Stimulated activated naive B cell treated with anti-CD40 and anti-IgM and Interleukin-4, amounts not matched to agents 10 μg/mL and 1 μg/mL and 100 μg/mL, for 72 hours (primary cell): ENCODE measurements at regions not wholly inside any gene's neighbourhood (a gene's known extent, or its start where the extent isn't known, plus 50 kb on each side); places are given as distances from the start of the nearest gene placed in this dataset.

Experiments
- ATAC-seq, 2 donors: fragments of 150-1000 bp; cut with Tn5 transposase; replicated peaks; 2 replicates each; pipeline ENCODE4 v1.10.0; 2021; ENCODE audit warnings: moderate library complexity in 1 of 2
- DNase-seq: peaks from one replicate; pipeline ENCODE4 v3.0.0; 2021
- H3K27ac Mint-ChIP-seq: one replicate; pipeline ENCODE4 v1.8.0; 2022; ENCODE audit warnings: mild to moderate bottlenecking, mixed read lengths
- H3K27me3 Mint-ChIP-seq, 2 donors: one replicate each; pipeline ENCODE4 v1.8.0; 2022; ENCODE audit warnings: mixed read lengths in 2 of 2
- H3K36me3 Mint-ChIP-seq, 2 donors: one replicate each; pipeline ENCODE4 v1.8.0; 2022; ENCODE audit warnings: mixed read lengths in 2 of 2, mild to moderate bottlenecking in 1 of 2
- H3K4me1 Mint-ChIP-seq, 2 donors: one replicate each; pipeline ENCODE4 v1.8.0; 2022; ENCODE audit warnings: mixed read lengths in 2 of 2, mild to moderate bottlenecking in 1 of 2
- H3K4me3 Mint-ChIP-seq, 2 donors: one replicate each; pipeline ENCODE4 v1.8.0; 2022; ENCODE audit warnings: mild to moderate bottlenecking in 2 of 2, mixed read lengths in 2 of 2, moderate library complexity in 1 of 2
- H3K9me3 Mint-ChIP-seq, 2 donors: one replicate each; pipeline ENCODE4 v1.8.0; 2022; ENCODE audit warnings: mixed read lengths in 2 of 2, mild to moderate bottlenecking in 1 of 2

- DNase-seq (no peak), ATAC-seq (no peak)
- peaks cover 5 to 7% of the 10 kb centered on the region in 2 donors for H3K4me1 Mint-ChIP-seq
- no peaks in the 10 kb centered on the region for H3K36me3 Mint-ChIP-seq
- no peaks in the 10 kb centered on the region for H3K9me3 Mint-ChIP-seq
- H3K27ac Mint-ChIP-seq: no peak overlapping the region
- no peak overlapping the region for H3K4me3 Mint-ChIP-seq
- H3K27me3 Mint-ChIP-seq: no peaks in the 10 kb centered on the region
Measured at GRCh38 chr9:71632776-71633175, 135.5 kb downstream of the CEMIP2 start.

- ATAC-seq (no peak), DNase-seq (no peak)
- Mint-ChIP-seq H3K9me3 (no peaks in the 10 kb centered on the region), H3K4me3 (no peak overlapping the region), H3K27ac (no peak overlapping the region), H3K4me1 (peaks cover 0 to 3% of the 10 kb centered on the region in 2 donors), H3K27me3 (no peaks in the 10 kb centered on the region), H3K36me3 (no peaks in the 10 kb centered on the region)
Measured at GRCh38 chr9:71630377-71630995, 137.8 kb downstream of the CEMIP2 start.

DNA sequence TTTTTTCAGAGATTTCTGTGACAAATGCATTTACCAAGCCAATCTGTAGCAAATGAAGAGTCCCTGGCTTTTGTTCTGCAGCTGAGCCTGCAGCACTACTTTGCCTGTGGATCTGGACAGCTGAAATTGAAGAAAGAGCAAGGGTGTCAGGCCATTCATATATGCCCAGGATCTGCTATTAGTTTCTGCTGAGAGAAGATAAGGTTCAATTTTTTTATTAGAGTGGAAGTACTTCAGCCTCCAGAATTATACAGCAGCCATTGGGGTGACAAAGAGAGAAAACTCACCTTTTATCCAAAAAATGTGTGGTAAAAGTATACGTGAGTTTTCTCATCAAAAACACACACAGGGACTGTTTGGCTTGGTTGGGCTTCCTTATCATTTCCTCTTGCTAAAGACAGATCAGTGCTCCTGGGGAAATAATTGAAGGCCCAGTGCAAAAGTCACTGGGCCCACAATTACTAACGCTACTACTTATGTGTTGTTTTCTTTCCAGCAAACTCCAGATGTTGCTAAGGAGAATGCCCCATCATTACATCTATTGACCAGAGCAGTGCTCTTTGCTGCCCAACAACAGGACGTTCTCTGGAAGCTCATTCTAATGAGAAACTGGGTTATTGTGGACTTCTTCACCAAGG is 138.6 kb downstream of the CEMIP2 start:
- H3K27ac Mint-ChIP-seq: no peak overlapping the region
- H3K36me3 Mint-ChIP-seq: no peaks in the 10 kb centered on the region
- no peaks in the 10 kb centered on the region for H3K27me3 Mint-ChIP-seq
- H3K4me1 Mint-ChIP-seq: peaks cover 0 to 3% of the 10 kb centered on the region in 2 donors
- no peak overlapping the region for H3K4me3 Mint-ChIP-seq
- no peak for DNase-seq
- H3K9me3 Mint-ChIP-seq: no peaks in the 10 kb centered on the region
- no peak for ATAC-seq

DNA sequence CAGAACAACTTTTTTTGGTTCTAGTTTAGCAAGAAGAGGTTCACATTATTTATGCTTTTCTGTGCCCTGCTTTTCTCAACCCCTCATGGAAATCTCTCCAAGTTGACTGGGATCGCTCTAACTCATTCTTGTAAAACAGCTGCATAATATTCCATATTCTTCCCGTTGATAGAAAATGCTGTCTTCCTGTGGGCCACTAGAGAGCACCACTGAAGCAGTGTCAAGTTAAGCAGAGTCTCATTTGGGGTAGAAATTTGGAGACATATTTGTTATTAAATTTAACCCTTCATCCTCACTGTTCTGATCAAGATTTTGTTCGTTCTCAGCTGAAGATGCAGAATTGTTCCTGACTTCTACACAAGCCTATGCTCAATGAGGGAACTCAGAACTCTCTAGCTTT is 140.1 kb downstream of the CEMIP2 start:
- Mint-ChIP-seq H3K4me3 (no peak overlapping the region), H3K36me3 (no peaks in the 10 kb centered on the region), H3K9me3 (no peaks in the 10 kb centered on the region), H3K4me1 (peaks cover 0 to 3% of the 10 kb centered on the region in 2 donors), H3K27me3 (no peaks in the 10 kb centered on the region), H3K27ac (no peak overlapping the region)
- ATAC-seq (no peak), DNase-seq (no peak)

DNA sequence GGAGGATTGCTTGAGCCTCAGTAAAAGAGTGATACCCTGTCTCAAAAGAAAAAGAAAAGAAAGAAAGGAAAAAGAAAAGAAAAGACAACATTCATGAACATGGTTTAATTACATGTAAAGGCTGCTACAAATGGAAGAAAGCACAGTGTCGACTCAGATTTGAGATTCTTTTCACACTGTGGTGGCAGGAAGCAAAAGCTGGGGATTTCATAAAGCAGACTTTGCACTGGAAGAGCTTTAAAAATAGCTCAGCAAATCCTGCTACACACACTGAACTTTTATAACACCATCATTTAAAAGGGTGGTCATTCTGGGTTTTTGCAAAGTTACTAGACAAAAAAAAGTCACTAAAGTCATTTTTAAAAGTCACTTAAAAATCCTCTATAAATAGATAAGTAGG is 140.8 kb downstream of the CEMIP2 start:
- no peaks in the 10 kb centered on the region for H3K9me3 Mint-ChIP-seq
- no peak overlapping the region for H3K27ac Mint-ChIP-seq
- no peak overlapping the region for H3K4me3 Mint-ChIP-seq
- DNase-seq: no peak
- ATAC-seq: no peak
- no peaks in the 10 kb centered on the region for H3K27me3 Mint-ChIP-seq
- H3K4me1 Mint-ChIP-seq: peaks cover 0 to 3% of the 10 kb centered on the region in 2 donors
- no peaks in the 10 kb centered on the region for H3K36me3 Mint-ChIP-seq

- DNase-seq (no peak), ATAC-seq (no peak)
- Mint-ChIP-seq H3K27me3 (no peaks in the 10 kb centered on the region), H3K4me1 (peaks cover 0 to 3% of the 10 kb centered on the region in 2 donors), H3K9me3 (no peaks in the 10 kb centered on the region), H3K36me3 (no peaks in the 10 kb centered on the region), H3K4me3 (no peak overlapping the region), H3K27ac (no peak overlapping the region)
Measured at GRCh38 chr9:71626395-71626794, 141.9 kb downstream of the CEMIP2 start.

DNA sequence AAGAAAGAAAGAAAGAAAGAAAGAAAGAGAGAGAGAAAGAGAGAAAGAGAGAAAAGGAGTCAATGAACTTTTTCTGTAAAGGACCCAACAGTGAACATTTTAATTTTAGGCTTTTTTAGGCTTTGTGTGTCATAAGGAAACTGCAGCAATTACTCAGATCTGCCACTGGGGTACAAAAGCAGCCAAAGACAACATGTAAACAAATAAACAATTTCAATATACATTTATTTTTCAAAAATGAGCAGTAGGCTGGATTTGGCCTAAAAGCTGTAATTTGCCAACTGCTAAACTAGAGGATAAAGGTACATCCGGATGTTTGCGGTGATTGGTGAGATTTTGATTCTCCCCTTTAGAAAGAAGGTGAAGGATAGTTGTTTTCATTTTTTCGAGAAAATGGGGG is 143.6 kb downstream of the CEMIP2 start:
- ATAC-seq (no peak), DNase-seq (no peak)
- Mint-ChIP-seq H3K4me1 (no peaks in the 10 kb centered on the region), H3K4me3 (no peak overlapping the region), H3K9me3 (no peaks in the 10 kb centered on the region), H3K27me3 (no peaks in the 10 kb centered on the region), H3K36me3 (no peaks in the 10 kb centered on the region), H3K27ac (no peak overlapping the region)

GRCh38 chr9:71620746-71621145 is 147.6 kb downstream of the CEMIP2 start:
- no peak overlapping the region for H3K4me3 Mint-ChIP-seq
- no peaks in the 10 kb centered on the region for H3K27me3 Mint-ChIP-seq
- DNase-seq (no peak), ATAC-seq (no peak)
- H3K4me1 Mint-ChIP-seq: no peaks in the 10 kb centered on the region
- peaks cover 0 to 8% of the 10 kb centered on the region in 2 donors for H3K9me3 Mint-ChIP-seq
- H3K36me3 Mint-ChIP-seq: no peaks in the 10 kb centered on the region
- H3K27ac Mint-ChIP-seq: no peak overlapping the region

DNA sequence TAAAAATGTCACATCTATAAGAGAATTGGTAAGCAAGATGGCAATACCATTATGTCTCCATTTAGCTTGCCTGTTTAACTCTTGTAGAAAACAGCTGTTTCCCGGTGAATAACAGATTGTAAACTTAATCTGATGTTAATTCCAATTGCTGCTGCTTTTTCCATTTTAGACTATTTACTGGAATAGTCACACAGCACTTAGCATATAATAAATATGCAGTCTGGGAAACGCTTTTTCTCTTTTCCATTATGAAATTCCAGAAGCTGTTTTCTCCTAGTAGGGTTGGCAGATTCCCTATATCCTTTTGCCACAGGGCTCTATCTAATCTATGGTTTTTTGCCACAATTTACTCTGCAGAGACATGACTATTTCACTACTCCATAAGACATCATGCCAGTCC is 148.0 kb downstream of the CEMIP2 start:
- Mint-ChIP-seq H3K4me3 (no peak overlapping the region), H3K4me1 (no peaks in the 10 kb centered on the region), H3K27me3 (no peaks in the 10 kb centered on the region), H3K36me3 (no peaks in the 10 kb centered on the region), H3K9me3 (peaks cover 0 to 8% of the 10 kb centered on the region in 2 donors), H3K27ac (no peak overlapping the region)
- DNase-seq (no peak), ATAC-seq (no peak)

DNA sequence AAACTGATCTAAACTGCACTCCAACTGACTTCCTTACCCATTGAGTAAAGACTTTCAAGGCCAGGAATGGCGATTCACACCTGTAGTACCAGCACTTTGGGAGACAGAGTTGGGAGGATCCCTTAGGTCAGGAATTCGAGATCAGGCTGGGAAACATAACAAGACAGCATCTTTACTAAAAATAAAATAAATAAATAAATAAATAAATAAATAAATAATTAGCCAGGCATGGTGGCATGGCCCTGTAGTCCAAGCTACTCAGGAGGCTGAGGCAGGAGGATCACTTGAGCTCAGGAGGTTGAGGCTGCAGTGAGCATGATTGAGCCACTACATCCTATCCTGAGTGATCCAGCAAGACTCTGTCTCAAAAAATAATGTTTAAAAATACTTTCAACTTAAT is 148.4 kb downstream of the CEMIP2 start:
- Mint-ChIP-seq H3K27ac (no peak overlapping the region), H3K9me3 (peaks cover 0 to 8% of the 10 kb centered on the region in 2 donors), H3K36me3 (no peaks in the 10 kb centered on the region), H3K4me3 (no peak overlapping the region), H3K27me3 (no peaks in the 10 kb centered on the region), H3K4me1 (no peaks in the 10 kb centered on the region)
- no peak for DNase-seq
- ATAC-seq: no peak

- Mint-ChIP-seq H3K4me1 (no peaks in the 10 kb centered on the region), H3K4me3 (no peak overlapping the region), H3K27me3 (no peaks in the 10 kb centered on the region), H3K36me3 (peaks cover 0 to 3% of the 10 kb centered on the region in 2 donors), H3K9me3 (peaks cover 8 to 10% of the 10 kb centered on the region in 2 donors), H3K27ac (no peak overlapping the region)
- DNase-seq (no peak), ATAC-seq (no peak)
Measured at GRCh38 chr9:71614409-71615010, 153.8 kb downstream of the CEMIP2 start.

DNA sequence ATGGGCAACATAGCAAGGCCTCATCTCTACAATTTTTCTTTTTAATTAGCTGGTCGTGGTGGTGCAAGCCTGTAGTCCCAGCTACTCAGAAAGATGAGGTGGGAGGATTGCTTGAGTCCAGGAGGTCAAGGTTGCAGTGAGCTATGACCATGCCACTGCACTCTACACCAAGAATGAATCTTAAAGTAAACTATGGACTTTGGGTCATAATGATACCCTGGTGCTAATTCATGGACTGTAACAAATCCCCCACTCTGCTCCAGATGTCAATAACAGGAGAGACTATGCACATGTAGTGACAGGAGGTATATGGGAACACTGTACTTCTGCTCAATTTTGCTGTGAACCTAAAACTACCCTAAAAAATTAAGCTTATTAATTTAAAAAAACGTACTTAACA is 155.4 kb downstream of the CEMIP2 start:
- Mint-ChIP-seq H3K4me3 (no peak overlapping the region), H3K27ac (no peak overlapping the region), H3K4me1 (no peaks in the 10 kb centered on the region), H3K36me3 (peaks cover 0 to 3% of the 10 kb centered on the region in 2 donors), H3K9me3 (peaks cover 8 to 9% of the 10 kb centered on the region in 2 donors), H3K27me3 (no peaks in the 10 kb centered on the region)
- ATAC-seq: no peak
- no peak for DNase-seq

DNA sequence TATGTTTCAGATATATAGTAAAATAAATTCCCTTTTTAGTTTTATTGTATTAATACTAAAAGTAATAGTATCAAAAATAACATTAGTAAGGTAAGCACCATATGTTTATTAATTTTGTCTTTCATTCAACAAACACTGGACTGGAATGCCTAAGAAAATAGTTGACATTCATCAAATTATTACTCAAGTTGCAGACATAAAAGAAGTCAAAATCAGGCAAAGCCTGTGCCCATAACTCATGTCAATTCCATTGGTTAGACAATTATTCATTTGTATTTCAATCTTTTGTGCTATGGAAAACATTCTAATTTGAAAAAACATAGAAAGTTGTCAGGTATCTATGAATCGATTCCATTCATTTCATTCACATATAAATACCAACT is 158.9 kb downstream of the CEMIP2 start:
- H3K27me3 Mint-ChIP-seq: no peaks in the 10 kb centered on the region
- peaks cover 0 to 3% of the 10 kb centered on the region in 2 donors for H3K36me3 Mint-ChIP-seq
- no peak for ATAC-seq
- no peak overlapping the region for H3K4me3 Mint-ChIP-seq
- peaks cover 2 to 8% of the 10 kb centered on the region in 2 donors for H3K9me3 Mint-ChIP-seq
- no peaks in the 10 kb centered on the region for H3K4me1 Mint-ChIP-seq
- DNase-seq: no peak
- no peak overlapping the region for H3K27ac Mint-ChIP-seq

GRCh38 chr9:71608825-71609447 is 159.4 kb downstream of the CEMIP2 start:
- ATAC-seq (no peak), DNase-seq (no peak)
- peaks cover 2 to 8% of the 10 kb centered on the region in 2 donors for H3K9me3 Mint-ChIP-seq
- H3K27me3 Mint-ChIP-seq: no peaks in the 10 kb centered on the region
- H3K36me3 Mint-ChIP-seq: peaks cover 0 to 3% of the 10 kb centered on the region in 2 donors
- no peaks in the 10 kb centered on the region for H3K4me1 Mint-ChIP-seq
- no peak overlapping the region for H3K27ac Mint-ChIP-seq
- no peak overlapping the region for H3K4me3 Mint-ChIP-seq

GRCh38 chr9:71608021-71608420 is 160.3 kb downstream of the CEMIP2 start:
- H3K27me3 Mint-ChIP-seq: no peaks in the 10 kb centered on the region
- H3K36me3 Mint-ChIP-seq: peaks cover 0 to 3% of the 10 kb centered on the region in 2 donors

More at GRCh38 chr9:71608021-71608420, 160.3 kb downstream of the CEMIP2 start:
- H3K4me3 Mint-ChIP-seq: no peak overlapping the region
- H3K27ac Mint-ChIP-seq: no peak overlapping the region
- H3K9me3 Mint-ChIP-seq: peaks cover 2 to 8% of the 10 kb centered on the region in 2 donors
- DNase-seq: no peak
- no peaks in the 10 kb centered on the region for H3K4me1 Mint-ChIP-seq
- no peak for ATAC-seq
